Ectodermal cell (in vitro differentiated cells): ENCODE measurements at regions not wholly inside any gene's neighbourhood (a gene's known extent, or its start where the extent isn't known, plus 50 kb on each side); places are given as distances from the start of the nearest gene placed in this dataset.

Experiments used
- H3K27ac ChIP-seq: 2 replicates; pipeline ENCODE4 v1.7.0; 2013; ENCODE audit warnings: mild to moderate bottlenecking, low read depth, low read length; ENCODE audit not compliant: insufficient read depth, poor library complexity, severe bottlenecking
- H3K27me3 ChIP-seq: 2 replicates; pipeline ENCODE4 v1.7.0; 2013; ENCODE audit warnings: mild to moderate bottlenecking, low read length; ENCODE audit not compliant: insufficient read depth, control insufficient read depth, poor library complexity, severe bottlenecking
- H3K36me3 ChIP-seq: one replicate; pipeline ENCODE4 v1.7.0; 2013; ENCODE audit warnings: low read length; ENCODE audit not compliant: control insufficient read depth, insufficient read depth
- H3K4me1 ChIP-seq: one replicate; pipeline ENCODE4 v1.7.0; 2013; ENCODE audit warnings: low read length; ENCODE audit not compliant: control insufficient read depth, insufficient read depth
- H3K4me3 ChIP-seq: 2 replicates; pipeline ENCODE4 v1.7.0; 2013; ENCODE audit warnings: low read depth, low read length, control low read depth; ENCODE audit not compliant: insufficient read depth
- H3K9me3 ChIP-seq: 2 replicates; pipeline ENCODE4 v1.7.0; 2013; ENCODE audit warnings: mild to moderate bottlenecking, low read length, moderate library complexity; ENCODE audit not compliant: control insufficient read depth
- WGBS, 2 experiments: methylation state at CpG; one replicate each; pipeline ENCODE4 v1.1.7; 2013; ENCODE audit warnings: missing lambda C conversion rate in 2 of 2; 5-methylcytosine and 5-hydroxymethylcytosine counted together

DNA sequence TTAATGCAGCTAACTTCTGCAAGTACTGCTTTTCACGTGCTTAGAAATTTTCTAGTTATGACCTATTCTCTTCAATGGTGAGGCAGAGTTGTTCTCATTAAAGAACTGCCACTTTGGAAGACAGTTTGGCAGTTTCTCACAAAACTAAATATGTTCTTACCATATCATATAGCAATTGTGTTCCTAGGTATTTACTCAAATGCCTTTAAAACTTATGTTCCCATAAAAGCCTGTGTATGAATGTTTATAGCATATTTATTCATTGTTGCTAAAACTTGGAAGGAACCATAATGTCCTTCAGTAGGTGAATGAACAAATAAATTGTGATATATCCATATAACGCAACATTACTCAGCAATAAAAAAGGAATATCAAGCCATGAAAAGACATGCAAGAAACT is 555.1 kb upstream of the POT1 start:
- Histone ChIP-seq H3K4me3 (no peak overlapping the region), H3K27ac (no peak overlapping the region), H3K36me3 (no peaks in the 10 kb centered on the region), H3K9me3 (no peaks in the 10 kb centered on the region), H3K27me3 (no peaks in the 10 kb centered on the region), H3K4me1 (no peaks in the 10 kb centered on the region)
- WGBS, 2 experiments = 93 to 100% methylated on average over 1 of the region's 2 CpGs

DNA sequence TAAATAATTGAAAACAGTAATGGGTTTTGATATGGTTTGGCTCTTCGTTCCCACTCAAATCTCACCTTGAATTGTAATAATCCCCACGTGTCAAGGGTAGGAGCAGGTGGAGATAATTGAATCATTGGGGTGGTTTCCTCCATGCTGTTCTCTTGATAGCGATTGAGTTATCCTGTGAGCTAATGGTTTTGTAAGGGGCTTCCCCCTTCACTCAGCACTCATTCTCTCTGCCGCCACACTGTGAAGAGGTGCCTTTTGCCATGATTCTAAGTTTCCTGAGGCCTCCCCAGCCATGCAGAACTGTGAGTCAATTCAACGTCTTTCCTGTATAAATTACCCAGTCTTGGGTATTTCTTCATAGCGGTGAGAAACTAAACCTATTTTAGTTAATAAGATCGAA is 551.7 kb upstream of the POT1 start:
- Histone ChIP-seq H3K36me3 (no peaks in the 10 kb centered on the region), H3K27ac (no peak overlapping the region), H3K4me3 (no peak overlapping the region), H3K9me3 (no peaks in the 10 kb centered on the region), H3K4me1 (no peaks in the 10 kb centered on the region), H3K27me3 (no peaks in the 10 kb centered on the region)
- WGBS, 2 experiments = 87 to 91% methylated on average over 6 to 7 of the region's 7 CpGs

- H3K9me3 ChIP-seq = no peaks in the 10 kb centered on the region
- 88 to 89% methylated on average over 10 of the region's 10 CpGs for WGBS, 2 experiments
These were observed 551.1 kb upstream of the POT1 start for GRCh38 chr7:125480762-125481161.

DNA sequence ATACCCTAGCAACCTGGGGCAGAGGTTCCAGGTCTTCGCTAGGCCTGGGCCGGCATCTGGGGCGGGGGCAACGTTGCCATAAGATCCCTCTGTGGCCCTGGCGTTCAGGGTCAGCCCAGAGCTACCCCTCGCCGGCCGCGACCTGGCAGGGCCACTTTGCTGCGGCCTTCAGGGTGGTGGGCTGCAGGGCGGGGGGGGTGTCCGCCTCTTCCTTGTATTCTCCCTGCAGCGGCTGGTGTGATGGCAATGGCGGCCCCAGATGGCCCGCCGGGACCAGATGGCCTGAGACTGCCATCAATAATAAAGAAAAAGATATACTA is 539.2 kb upstream of the POT1 start:
- no peaks in the 10 kb centered on the region for H3K27me3 ChIP-seq
- WGBS, 2 experiments = 95% methylated on average over 13 to 14 of the region's 16 CpGs
- H3K27ac ChIP-seq = no peak overlapping the region
- no peaks in the 10 kb centered on the region for H3K36me3 ChIP-seq
- H3K4me1 ChIP-seq = no peaks in the 10 kb centered on the region
- H3K4me3 ChIP-seq = no peak overlapping the region
- no peaks in the 10 kb centered on the region for H3K9me3 ChIP-seq

More at GRCh38 chr7:125480762-125481161, 551.1 kb upstream of the POT1 start:
- Histone ChIP-seq H3K27ac (no peak overlapping the region), H3K4me3 (no peak overlapping the region), H3K4me1 (no peaks in the 10 kb centered on the region), H3K36me3 (no peaks in the 10 kb centered on the region), H3K27me3 (no peaks in the 10 kb centered on the region)

- H3K27me3 ChIP-seq = no peaks in the 10 kb centered on the region
- H3K4me3 ChIP-seq = no peak overlapping the region
- no peaks in the 10 kb centered on the region for H3K4me1 ChIP-seq
- WGBS, 2 experiments = 90 to 94% methylated on average over 17 of the region's 17 CpGs
- H3K36me3 ChIP-seq = no peaks in the 10 kb centered on the region
- H3K9me3 ChIP-seq = no peaks in the 10 kb centered on the region
- no peak overlapping the region for H3K27ac ChIP-seq
These were observed 538.6 kb upstream of the POT1 start for GRCh38 chr7:125467996-125468854.

- no peaks in the 10 kb centered on the region for H3K9me3 ChIP-seq
- 88 to 91% methylated on average over 2 of the region's 3 CpGs for WGBS, 2 experiments
- H3K36me3 ChIP-seq = no peaks in the 10 kb centered on the region
- H3K27ac ChIP-seq = no peak overlapping the region
- H3K4me3 ChIP-seq = no peak overlapping the region
- no peaks in the 10 kb centered on the region for H3K27me3 ChIP-seq
- no peaks in the 10 kb centered on the region for H3K4me1 ChIP-seq
These were observed 535.9 kb upstream of the POT1 start for GRCh38 chr7:125465527-125465926.

DNA sequence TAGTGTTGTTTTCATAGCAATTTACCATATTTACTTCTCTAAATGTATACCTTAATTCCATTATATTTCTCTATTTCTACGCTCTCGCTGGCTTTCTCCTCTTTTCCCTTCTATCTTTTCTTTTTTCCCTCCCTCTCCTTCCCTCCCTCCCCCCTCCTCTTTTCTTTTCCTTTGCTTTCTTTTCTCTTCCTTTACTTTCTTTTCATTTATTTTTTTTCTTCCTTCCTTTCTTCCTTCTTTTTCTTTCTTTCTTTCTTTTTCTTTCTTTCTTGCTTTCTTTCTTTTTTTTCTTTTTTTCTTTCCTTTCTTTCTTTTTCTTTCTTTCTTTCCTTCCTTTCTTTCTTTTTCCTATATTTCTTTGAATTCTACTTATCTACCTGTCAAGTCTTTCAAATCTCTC is 533.0 kb upstream of the POT1 start:
- no peaks in the 10 kb centered on the region for H3K36me3 ChIP-seq
- no peaks in the 10 kb centered on the region for H3K4me1 ChIP-seq
- H3K27me3 ChIP-seq = no peaks in the 10 kb centered on the region
- H3K4me3 ChIP-seq = no peak overlapping the region
- no peak overlapping the region for H3K27ac ChIP-seq
- no peaks in the 10 kb centered on the region for H3K9me3 ChIP-seq
- WGBS, 2 experiments = 92 to 93% methylated on average over 2 of the region's 2 CpGs

GRCh38 chr7:125459038-125459437 is 529.4 kb upstream of the POT1 start:
- Histone ChIP-seq H3K4me3 (no peak overlapping the region), H3K4me1 (no peaks in the 10 kb centered on the region), H3K9me3 (no peaks in the 10 kb centered on the region), H3K27me3 (no peaks in the 10 kb centered on the region), H3K27ac (no peak overlapping the region), H3K36me3 (no peaks in the 10 kb centered on the region)

- Histone ChIP-seq H3K4me1 (no peaks in the 10 kb centered on the region), H3K36me3 (no peaks in the 10 kb centered on the region), H3K4me3 (no peak overlapping the region), H3K27ac (no peak overlapping the region), H3K9me3 (no peaks in the 10 kb centered on the region), H3K27me3 (no peaks in the 10 kb centered on the region)
These were observed 521.1 kb upstream of the POT1 start for GRCh38 chr7:125450749-125451148.

GRCh38 chr7:125445836-125446235 is 516.2 kb upstream of the POT1 start:
- H3K36me3 ChIP-seq = no peaks in the 10 kb centered on the region
- no peaks in the 10 kb centered on the region for H3K4me1 ChIP-seq
- no peak overlapping the region for H3K27ac ChIP-seq
- no peaks in the 10 kb centered on the region for H3K9me3 ChIP-seq
- 88 to 90% methylated on average over 3 of the region's 3 CpGs for WGBS, 2 experiments
- no peak overlapping the region for H3K4me3 ChIP-seq
- no peaks in the 10 kb centered on the region for H3K27me3 ChIP-seq

- Histone ChIP-seq H3K27ac (no peak overlapping the region), H3K4me3 (no peak overlapping the region), H3K4me1 (no peaks in the 10 kb centered on the region), H3K36me3 (no peaks in the 10 kb centered on the region), H3K9me3 (no peaks in the 10 kb centered on the region), H3K27me3 (no peaks in the 10 kb centered on the region)
- 100% methylated on average over 1 of the region's 1 CpG for WGBS, 2 experiments
These were observed 515.2 kb upstream of the POT1 start for GRCh38 chr7:125444864-125445263.
